ENCODE measurements at regions not wholly inside any gene's neighbourhood (a gene's known extent, or its start where the extent isn't known, plus 50 kb on each side); places are given as distances from the start of the nearest gene placed in this dataset.
A peak's percentile ranks its signal among the peaks of the same experiment; 100 is the strongest.

DNA sequence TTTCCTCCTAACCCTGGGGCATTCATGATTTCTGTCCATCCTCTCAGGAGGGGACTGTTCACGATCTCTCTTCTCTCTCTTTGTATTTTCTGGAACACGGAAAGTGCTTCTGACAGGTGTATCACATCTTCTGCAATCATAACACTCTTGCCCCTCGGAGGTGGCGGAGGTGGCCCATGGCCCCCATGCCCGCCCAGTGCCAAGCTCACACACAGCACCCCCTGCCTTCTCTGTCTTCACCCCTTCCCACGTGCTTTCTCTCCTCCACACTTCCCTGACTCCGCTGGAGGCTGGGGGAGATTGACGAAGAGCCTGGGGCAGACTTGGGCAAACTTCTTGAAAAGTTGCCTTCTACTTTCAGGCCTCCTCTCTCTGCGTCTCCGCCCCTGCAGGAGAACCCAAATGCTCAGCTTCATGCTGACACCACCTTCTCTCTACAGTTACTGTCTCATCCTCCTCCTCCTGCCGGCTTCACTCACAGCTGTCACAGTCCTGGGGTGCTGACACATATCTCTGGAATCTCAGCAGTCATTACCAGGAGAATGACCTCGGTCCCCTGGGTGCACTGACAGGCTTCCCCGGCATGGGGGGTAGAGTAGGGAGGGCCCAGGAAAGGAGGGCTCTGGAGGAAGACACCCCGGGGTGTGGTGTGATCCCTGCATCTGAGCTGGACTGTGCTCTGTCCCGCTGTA, 127.1 kb downstream of the ENGASE start:
- DNase-seq (ENCODE audit: low read depth) = peak; percentile 47

DNA sequence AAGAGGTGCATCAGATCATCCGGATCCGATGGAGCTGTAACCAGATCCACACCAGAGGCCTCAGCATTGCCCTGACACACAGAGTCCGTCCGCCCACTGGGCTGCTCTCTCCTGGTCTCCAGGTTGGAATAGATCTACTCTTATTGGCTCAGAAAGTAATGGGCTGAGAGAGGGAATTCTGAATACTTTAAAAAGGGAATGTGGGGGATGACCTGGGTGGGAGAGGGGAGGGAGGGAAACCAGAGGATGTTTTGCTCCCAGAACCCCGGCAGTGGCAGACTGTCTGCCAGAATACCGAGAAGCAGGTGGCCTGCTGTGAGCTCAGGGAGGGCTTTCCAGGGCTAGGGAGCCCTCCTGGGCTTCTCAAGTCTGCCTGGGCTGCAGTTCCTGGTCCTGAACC, 126.5 kb downstream of the ENGASE start:
- no peak for DNase-seq (ENCODE audit: low read depth)

- DNase-seq (ENCODE audit: low read depth) = no peak
Measured at GRCh38 chr17:79196913-79197312, 122.3 kb downstream of the ENGASE start.

DNA sequence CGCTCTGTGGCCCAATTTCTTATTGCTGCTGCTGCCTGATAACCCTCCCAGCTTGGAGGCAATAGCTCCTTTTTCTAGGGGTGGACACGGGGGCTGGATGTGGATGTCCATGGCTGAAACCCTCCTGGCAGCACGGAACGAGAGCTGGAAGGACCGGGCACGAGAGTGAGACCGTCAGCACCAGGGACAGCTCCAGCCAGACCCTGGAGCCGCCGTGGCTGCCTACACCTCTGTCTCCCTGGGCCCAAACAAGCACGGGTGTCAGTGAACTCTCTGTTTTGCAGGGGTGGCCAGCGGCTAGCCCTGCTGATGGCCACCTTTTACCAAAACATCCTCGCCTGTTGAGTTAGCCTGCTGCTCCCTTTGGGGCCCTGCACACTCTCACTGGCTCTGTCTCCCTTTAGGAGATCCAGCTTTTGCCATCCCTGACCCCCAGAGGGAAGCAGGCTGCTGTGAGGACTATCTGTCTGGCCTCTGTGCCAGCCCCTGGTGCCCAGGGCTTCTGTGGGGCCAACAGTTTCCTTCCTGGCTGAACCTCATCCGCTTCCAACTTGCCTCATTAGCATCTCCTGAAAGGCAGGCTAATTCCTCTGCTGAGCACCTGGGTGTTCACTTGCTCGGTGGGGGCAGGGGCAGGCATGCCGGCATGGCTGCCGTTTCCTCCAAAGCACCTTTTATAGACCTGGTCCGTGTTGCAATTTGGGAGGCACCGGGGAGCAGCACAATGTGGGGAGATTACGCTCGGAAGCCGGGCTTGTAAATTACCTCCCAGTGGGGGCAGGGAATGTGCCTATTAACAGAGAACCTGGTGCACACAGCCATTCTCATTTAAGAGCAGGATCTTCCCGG, 118.1 kb downstream of the ENGASE start:
- DNase-seq (ENCODE audit: low read depth) = peak; percentile 15

DNA sequence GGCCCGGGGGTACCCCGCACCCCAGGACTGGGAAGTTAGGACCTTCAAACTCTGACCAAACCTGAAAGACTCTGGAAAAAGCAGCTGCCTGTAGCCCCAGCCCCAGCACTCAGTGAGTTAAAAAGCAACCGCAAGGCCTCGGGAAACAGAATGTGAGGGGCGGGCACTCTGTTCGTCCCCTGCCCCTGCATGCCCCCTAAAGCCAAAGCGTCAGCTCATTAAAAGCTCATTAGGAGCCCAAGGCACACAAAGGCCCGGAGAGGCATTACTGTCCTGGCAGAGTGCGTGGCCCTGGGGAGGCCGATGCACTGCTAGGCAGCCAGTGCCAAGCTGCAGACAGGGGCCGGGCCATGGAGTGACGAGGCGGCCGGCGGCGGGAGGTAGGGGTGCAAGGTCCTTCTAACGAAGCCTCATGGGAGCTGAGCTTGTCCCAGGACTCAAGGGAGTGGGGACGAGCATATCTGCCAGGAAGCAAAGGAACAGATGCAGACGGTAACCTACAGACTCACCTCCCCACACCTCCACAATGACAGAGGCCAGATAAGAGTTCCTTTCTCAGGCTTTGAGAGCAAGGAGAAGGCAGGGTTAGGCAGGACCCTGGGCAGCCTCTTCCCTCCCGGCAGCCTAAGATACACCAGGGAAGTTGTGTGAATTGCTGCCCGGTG, 116.8 kb downstream of the ENGASE start:
- no peak for DNase-seq (ENCODE audit: low read depth)

DNA sequence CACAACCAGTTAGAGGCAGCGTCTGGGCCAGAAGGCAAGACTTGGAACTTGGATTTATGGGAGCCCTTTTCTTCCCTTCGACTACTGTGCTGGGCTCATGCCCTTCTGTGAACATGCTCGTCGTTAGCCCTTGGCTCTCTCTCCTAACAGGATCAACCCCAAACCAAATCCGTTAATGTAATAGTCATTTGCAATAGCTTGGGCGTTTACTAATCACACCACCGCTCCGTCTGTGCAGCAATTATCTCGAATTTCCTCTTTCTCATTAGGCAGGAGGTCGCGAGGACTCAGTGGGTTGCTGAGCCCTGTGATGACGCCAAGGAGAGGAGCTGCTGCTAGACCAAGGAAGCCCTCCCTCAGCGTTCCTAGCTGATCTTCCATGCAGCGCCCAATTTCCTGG, 114.7 kb downstream of the ENGASE start:
- DNase-seq (ENCODE audit: low read depth) = no peak

- no peak for DNase-seq (ENCODE audit: low read depth)
Measured at GRCh38 chr17:79188685-79189084, 114.1 kb downstream of the ENGASE start.

DNA sequence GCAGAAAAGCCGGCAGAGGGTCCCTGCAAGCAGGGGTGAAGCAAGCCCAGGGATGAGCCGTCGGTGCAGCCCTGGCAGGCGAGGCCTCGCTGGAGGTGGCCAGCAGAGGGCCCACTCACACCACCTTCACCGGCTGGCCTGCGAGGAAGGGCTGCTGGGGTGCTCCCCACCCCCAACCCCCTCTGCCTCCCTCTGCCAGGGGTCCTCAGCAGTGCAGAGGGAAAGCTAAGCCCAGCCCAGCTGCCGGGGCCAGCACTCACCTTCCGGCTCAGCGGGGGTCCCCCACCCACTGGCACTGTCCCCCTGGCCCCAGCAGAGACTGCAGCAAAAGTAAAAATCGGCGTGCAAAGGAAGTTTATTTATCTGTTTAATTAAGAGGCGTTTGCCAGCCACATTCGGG, 113.4 kb downstream of the ENGASE start:
- DNase-seq (ENCODE audit: low read depth) = no peak

- no peak for DNase-seq (ENCODE audit: low read depth)
Measured at GRCh38 chr17:79187186-79187585, 112.6 kb downstream of the ENGASE start.

GRCh38 chr17:79186406-79186805, 111.8 kb downstream of the ENGASE start:
- no peak for DNase-seq (ENCODE audit: low read depth)

GRCh38 chr17:79185671-79186070, 111.0 kb downstream of the ENGASE start:
- no peak for DNase-seq (ENCODE audit: low read depth)

- DNase-seq (ENCODE audit: low read depth) = no peak
Measured at GRCh38 chr17:79184219-79184618, 109.6 kb downstream of the ENGASE start.

DNA sequence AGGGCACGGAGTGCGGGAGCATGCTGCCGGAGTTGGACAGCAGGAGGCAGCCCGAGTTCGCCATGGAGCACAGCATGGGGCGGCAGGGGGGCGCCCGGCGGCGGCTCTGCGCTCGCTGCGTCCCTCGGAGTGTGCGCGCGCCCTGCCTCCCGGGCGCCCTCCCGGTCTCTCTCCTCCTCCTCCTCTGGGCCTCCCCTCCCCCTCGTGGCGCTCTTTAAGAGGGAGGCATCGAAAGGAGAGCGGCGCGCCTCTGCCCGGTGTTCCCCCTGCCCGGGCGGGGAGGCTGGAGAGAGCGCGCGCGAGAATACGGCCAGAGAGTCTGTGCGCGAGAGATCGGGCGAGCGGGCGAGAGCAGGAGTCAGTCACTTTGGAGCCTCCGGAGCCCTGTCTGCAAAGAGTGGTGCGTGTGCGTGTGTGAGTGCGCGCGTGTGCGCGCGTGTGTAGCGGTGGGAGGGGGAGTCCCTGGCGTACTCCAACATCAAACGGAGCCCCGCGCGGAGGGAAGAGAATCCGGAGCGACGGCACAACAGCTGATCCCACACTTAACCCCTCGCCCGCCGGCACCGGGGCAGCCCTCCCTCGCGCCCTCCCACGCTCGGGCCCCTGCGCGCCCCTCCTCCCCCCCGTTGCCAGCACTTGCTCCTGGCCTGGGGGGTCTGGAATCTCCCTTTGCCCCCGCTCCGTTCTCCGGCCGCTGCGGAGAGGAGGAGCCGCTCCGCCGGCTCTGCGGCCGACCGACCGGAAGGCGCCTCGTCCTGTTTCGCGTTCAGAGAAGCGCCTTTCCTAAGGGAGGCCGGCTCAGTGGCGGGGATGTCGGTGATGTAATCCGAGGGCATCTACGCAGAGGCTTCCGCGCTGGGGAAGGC, 108.9 kb downstream of the ENGASE start:
- no peak for DNase-seq (ENCODE audit: low read depth)

GRCh38 chr17:79183043-79183292, 108.3 kb downstream of the ENGASE start:
- no peak for DNase-seq (ENCODE audit: low read depth)

DNA sequence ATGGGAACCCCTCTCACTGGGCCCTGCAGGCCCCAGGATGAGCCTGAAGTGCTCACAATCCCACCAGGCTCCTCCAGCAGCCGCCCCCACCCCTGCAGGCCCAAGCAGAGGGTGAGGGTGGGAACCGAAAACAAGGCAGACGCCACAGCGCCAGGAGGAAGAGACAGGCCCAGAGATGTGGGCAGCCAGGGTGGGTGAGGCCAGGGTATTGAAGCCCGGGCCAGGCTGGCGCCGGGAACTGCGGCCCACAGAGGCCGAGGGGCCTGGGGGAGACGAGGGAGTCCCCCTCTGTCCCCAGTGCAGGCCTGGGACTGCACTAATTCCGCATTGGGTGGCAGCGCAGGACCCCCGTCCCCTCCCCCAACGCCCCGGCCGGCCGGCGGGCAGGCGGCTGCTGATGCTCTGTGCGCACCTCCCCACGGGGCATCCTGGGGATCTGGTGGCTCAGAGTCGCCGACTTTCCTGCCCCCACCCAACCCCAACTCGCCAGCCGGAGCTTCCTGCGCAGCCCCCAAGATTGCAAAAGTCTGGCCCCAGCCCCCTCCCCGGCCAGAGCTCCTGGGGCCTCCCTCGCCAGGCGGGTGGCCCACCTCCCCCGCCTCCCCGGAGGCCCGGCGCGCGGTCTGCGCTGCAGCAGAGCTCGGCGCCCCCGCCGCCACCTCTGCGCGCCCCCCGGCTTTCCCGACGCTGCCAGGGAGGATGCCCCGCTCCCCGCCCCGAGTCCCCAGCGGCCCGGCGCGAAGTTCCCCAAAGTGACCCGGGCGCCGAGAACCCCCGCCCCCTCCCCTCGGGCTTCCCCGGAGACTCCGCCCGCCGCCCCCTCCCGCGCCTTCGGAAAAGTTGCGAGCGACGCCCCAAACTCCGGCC, 107.8 kb downstream of the ENGASE start:
- DNase-seq (ENCODE audit: low read depth) = no peak

GRCh38 chr17:79180358-79181005, 105.9 kb downstream of the ENGASE start:
- DNase-seq (ENCODE audit: low read depth) = no peak

DNA sequence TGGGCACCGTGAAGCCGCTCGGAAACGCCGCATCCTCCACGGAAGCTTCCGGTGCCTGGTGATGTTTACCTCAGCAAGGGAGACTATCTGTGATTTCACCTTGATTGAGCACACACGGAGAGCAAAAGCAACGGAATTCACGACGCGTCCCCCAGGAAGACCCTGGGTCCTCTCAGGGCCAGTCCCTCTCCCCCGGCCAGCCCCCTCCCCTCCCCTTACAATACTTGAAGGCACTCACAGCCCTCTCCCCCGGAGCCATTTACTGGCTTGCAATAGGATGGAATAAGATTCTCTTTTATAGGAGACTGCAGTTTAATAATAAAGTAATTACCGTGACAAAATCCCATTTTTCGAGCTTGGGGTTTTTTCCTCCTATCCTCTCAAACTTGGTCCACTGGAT, 104.7 kb downstream of the ENGASE start:
- DNase-seq (ENCODE audit: low read depth) = no peak

GRCh38 chr17:79177877-79178276, 103.3 kb downstream of the ENGASE start:
- no peak for DNase-seq (ENCODE audit: low read depth)

- DNase-seq (ENCODE audit: low read depth) = no peak
Measured at GRCh38 chr17:79176792-79177601, 102.4 kb downstream of the ENGASE start.

Measured in M059J (cell line).